Stimulated activated CD8-positive, alpha-beta memory T cell treated with anti-CD3 and anti-CD28 coated beads, Interleukin-12 subunit alpha, Interleukin-12 subunit beta, amount 100 ng/mL, for 4 hours (primary cell): ENCODE measurements at regions not wholly inside any gene's neighbourhood (a gene's known extent, or its start where the extent isn't known, plus 50 kb on each side); places are given as distances from the start of the nearest gene placed in this dataset.

Experiments
- DNase-seq: peaks from one replicate; pipeline ENCODE4 v3.0.0-alpha.2; 2020; ENCODE audit warnings: low read depth

GRCh38 chr6:1122083-1122482 is 189.8 kb upstream of the FOXQ1 start:
- no peak for DNase-seq

DNA sequence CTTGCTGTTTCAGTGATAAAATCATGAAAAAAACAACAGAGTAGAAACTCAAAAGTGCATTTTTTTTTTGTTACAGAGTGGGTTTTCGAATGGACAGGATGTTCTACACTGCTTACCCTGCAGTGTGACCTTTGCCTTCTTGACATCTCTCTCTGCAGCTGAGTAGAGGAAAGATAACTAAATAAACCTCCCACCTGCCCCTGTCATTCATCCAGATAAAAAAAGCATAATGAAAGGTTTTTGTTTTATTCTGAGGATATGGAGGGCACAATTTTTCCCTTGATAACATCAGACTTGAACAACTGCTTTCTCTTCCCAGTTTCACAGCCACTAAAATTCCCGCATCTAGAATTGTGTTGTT is 193.6 kb upstream of the FOXQ1 start:
- no peak for DNase-seq

- no peak for DNase-seq
These were observed 194.2 kb upstream of the FOXQ1 start for GRCh38 chr6:1117530-1118286.

- DNase-seq = no peak
These were observed 195.7 kb upstream of the FOXQ1 start for GRCh38 chr6:1116149-1116548.

DNA sequence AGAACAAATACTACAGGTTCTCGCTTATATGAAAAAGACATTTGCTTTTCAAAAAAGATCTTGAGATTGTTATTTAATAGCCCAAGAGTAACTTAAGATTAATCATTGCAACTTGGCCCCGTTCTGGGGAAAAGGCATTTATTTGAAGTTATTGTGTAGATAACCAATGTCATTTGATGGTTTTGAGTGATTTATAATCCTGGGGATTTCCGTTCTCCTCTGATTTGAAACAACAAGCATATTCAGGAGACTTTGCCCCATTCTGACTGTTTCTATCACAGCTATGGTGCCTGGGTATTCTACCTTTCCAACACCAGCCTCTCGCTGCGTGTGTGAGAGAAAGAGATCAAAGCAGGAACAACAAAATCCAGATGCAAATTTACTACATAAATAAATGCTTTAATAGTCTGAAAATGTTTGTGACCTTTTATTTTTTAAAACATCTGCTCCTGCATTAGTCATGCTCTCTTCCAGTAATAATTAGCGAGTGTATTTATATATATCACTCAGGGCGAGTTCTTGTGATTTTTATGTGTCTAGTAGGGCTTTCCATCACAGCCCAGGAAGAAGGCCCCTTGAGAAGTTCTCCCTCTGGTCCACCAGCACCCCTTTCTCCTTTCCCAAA is 197.9 kb upstream of the FOXQ1 start:
- DNase-seq = no peak

- DNase-seq = no peak
These were observed 200.5 kb upstream of the FOXQ1 start for GRCh38 chr6:1111361-1111760.

GRCh38 chr6:1110941-1111349 is 201.0 kb upstream of the FOXQ1 start:
- DNase-seq = no peak

GRCh38 chr6:1110164-1110563 is 201.7 kb upstream of the FOXQ1 start:
- no peak for DNase-seq

DNA sequence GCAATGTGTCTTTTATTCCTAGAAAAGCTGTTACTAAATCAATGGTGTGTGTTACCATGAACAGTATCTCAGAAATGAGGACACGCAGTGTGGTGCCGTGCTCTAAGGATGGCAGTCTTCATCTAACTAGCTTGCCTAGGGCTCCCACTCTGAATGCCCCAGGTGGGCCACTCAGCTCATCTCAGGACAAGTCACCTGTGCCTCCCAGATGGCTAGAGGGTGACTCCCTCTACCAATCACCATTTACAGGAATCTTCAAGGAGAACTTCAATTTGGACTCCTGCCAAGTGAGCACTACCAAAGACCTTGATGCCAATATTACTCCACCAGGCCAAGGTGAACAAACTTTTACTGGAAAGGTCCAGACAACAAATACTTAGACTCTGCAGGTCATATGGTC is 202.8 kb upstream of the FOXQ1 start:
- DNase-seq = no peak

GRCh38 chr6:1108198-1108597 is 203.7 kb upstream of the FOXQ1 start:
- DNase-seq = no peak

GRCh38 chr6:1107578-1107977 is 204.3 kb upstream of the FOXQ1 start:
- no peak for DNase-seq

- DNase-seq = no peak
These were observed 206.0 kb upstream of the FOXQ1 start for GRCh38 chr6:1105833-1106400.

- DNase-seq = no peak
These were observed 206.8 kb upstream of the FOXQ1 start for GRCh38 chr6:1104988-1105670.

DNA sequence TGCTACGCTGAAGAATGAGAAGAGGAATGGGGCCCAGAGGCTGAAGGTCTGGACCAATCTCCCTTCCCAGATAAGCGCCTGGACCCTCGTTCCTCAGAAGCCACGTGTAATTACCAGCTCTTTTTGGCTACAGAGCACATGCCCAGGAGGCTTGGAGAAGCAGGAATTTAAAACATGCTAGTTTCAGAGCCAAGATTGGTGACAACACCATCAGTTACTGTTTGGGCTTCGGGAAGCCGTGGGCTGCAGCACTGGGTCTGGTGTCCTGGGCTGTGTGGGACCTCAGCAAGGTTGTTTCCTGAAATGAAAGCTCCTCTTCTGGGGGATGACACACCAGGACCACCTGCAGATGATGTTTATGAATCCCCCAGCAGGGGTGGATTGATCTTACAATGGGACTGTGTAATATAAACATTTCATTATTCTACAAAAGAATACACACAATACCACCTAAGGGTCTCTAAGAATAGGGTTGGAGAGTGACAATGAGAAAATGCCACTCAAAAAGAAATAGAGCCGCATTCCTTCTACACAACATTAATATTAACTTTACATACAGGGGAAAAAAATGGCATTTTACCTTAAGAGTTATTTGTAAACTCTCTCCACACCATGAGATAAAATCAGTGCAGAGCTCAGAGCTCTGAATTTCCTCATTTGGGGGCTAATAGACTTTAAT is 207.8 kb upstream of the FOXQ1 start:
- DNase-seq = no peak

- no peak for DNase-seq
These were observed 208.9 kb upstream of the FOXQ1 start for GRCh38 chr6:1103021-1103420.

DNA sequence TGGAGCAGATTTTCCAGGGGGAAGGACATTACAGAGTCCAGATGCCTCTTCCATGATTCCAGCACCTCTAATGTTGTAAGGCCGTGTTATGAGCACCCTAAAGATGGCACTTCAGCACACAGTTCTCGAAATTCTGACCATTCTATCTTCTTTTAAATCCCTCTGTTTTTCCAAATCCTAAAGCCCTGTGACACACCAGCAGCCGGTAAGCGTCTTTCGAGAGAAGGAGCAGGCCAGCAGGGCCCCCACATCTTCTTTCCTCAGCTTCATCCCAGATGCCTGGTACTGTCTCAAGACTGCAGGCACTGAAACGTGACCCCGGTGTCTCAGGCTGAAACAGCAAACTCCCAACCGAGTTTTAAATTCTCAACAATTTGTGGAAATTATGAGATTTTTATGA is 211.6 kb upstream of the FOXQ1 start:
- no peak for DNase-seq

GRCh38 chr6:1099264-1099663 is 212.6 kb upstream of the FOXQ1 start:
- DNase-seq = no peak

DNA sequence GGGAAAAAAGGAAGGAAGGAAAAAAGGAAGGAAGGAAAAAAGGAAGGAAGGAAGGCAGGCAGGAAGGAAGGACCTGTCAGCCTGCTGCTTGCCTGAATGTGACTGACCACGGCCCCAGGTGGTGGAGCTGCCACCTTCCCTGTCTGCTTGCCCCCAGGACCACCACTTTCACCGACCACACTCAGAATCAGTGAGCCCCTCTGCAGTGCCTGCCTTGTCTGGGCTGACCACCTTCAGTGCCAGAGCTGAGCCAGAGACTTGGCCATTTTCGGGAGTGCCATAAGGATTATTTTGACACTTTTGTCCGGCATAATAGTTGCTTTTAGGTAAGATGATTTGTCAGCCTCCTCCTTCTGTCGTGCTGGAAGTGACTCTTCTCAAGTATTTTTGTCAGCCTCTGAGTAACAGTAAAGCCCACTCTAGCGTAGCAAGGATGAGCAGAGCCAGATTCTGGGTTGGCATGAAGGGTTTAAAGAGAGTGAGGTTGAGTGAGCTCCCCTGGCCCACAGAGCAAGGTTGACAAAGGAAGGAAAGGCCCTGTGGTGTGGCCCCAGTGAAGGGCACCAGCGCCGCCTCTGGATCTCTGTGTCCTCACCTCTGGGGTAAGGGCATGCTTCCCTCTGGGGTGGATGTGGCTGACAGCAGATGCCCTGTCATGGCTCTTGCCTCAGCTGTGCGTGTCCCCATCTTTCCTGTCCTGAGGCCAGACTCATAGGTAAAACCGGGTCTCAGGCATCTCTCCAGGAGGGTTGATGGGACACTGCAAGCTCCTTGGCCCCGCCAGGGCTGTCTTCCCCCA is 214.7 kb upstream of the FOXQ1 start:
- no peak for DNase-seq

DNA sequence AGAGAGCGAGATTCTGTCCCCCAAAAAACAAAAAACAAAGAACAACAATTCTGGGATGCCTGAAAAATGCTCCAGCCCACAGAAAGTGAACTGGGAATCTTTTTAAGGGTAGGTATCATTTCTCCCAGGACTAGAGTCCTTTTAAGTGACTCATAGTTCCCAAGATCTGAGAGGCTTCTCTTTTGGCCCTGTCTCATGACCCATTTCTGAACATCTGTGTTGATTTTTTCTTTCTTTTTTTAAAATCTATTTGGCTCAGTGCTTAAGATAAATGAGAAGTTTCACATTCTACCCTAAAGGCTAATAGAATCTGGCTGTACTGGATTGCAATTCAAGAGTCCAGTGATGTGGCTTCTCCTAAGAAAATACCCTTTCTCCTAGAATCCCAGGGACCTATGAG is 217.6 kb upstream of the FOXQ1 start:
- DNase-seq = no peak

- DNase-seq = no peak
These were observed 220.0 kb upstream of the FOXQ1 start for GRCh38 chr6:1091900-1092299.

GRCh38 chr6:1089859-1090258 is 222.0 kb upstream of the FOXQ1 start:
- DNase-seq = no peak
